H1 (cell line): ENCODE measurements at regions not wholly inside any gene's neighbourhood (a gene's known extent, or its start where the extent isn't known, plus 50 kb on each side); places are given as distances from the start of the nearest gene placed in this dataset.

Experiments used
- CTCF ChIA-PET: fragments of 300-600 bp; sonication (Branson Sonifier 250); formaldehyde crosslinking; loops from one replicate; lab custom pipeline; 2021; ENCODE audit not compliant: partially characterized antibody; lab: Charles Lee
- POLR2A ChIA-PET: fragments of 300-600 bp; sonication (Branson Sonifier 250); formaldehyde crosslinking; loops from one replicate; lab custom pipeline; 2021; ENCODE audit warnings: inconsistent platforms; ENCODE audit not compliant: partially characterized antibody; lab: Charles Lee
- DNase-seq, 2 experiments: peaks; one replicate each; pipeline versions ENCODE4 v3.0.0 to v3.0.0-alpha.2; 2010 to 2022; ENCODE audit warnings: low spot score in 2 of 2, low read depth in 1 of 2, mixed read lengths in 1 of 2
- FAIRE-seq: peaks from 2 replicates; lab custom pipeline; 2011; peaks lifted over from hg19 to GRCh38; lab: Jason Lieb, UNC
- H2AFZ ChIP-seq: 2 replicates; pipeline ENCODE4 v1.8.1; 2012; ENCODE audit warnings: low read length, inconsistent platforms
- H2AK5ac ChIP-seq: 2 replicates; pipeline ENCODE4 v1.6.1; 2013; ENCODE audit warnings: low read depth, low read length
- H2BK120ac ChIP-seq: replicated peaks from 2 replicates; pipeline ENCODE3; 2013; ENCODE audit warnings: low read depth, low read length, inconsistent platforms
- H2BK12ac ChIP-seq: 2 replicates; pipeline ENCODE4 v1.6.1; 2013; ENCODE audit warnings: low read depth, low read length
- H2BK15ac ChIP-seq: 2 replicates; pipeline ENCODE4 v1.6.1; 2013; ENCODE audit warnings: low read length
- H2BK20ac ChIP-seq: 2 replicates; pipeline ENCODE4 v1.6.1; 2013; ENCODE audit warnings: low read length
- H2BK5ac ChIP-seq: 2 replicates; pipeline ENCODE4 v1.6.1; 2013; ENCODE audit warnings: low read depth, low read length
- H3K14ac ChIP-seq: 2 replicates; pipeline ENCODE4 v1.6.1; 2013; ENCODE audit warnings: inconsistent platforms; ENCODE audit not compliant: insufficient read length
- H3K18ac ChIP-seq: 2 replicates; pipeline ENCODE4 v1.6.1; 2013; ENCODE audit warnings: low read length; ENCODE audit errors: extremely low read depth
- H3K23ac ChIP-seq: 2 replicates; pipeline ENCODE4 v1.6.1; 2013; ENCODE audit warnings: inconsistent platforms; ENCODE audit not compliant: insufficient read length
- H3K23me2 ChIP-seq: 2 replicates; pipeline ENCODE4 v1.6.1; 2013; ENCODE audit warnings: low read depth, low read length
- H3K27ac ChIP-seq: 2 replicates; pipeline ENCODE4 v1.6.1; 2011; ENCODE audit warnings: low read depth, low read length, inconsistent platforms
- H3K27me3 ChIP-seq, 4 experiments: replicated peaks in 1 of 4; 1 replicate in 1 of 4; 2 replicates in 3 of 4; pipeline versions ENCODE4 v1.6.1 to v1.8.1; 2011 to 2013; ENCODE audit warnings: low read length in 3 of 4, mild to moderate bottlenecking in 3 of 4, inconsistent platforms in 2 of 4, mixed read lengths in 2 of 4, moderate library complexity in 1 of 4; ENCODE audit not compliant: control insufficient read depth in 3 of 4, insufficient read depth in 3 of 4; ENCODE audit errors: extremely low read depth in 1 of 4
- H3K36me3 ChIP-seq, 4 experiments: 2 replicates each; pipeline versions ENCODE4 v1.6.1 to v1.8.1; 2011 to 2013; ENCODE audit warnings: mild to moderate bottlenecking in 4 of 4, low read length in 3 of 4, moderate library complexity in 2 of 4, control low read depth in 1 of 4, inconsistent platforms in 1 of 4; ENCODE audit not compliant: insufficient read depth in 4 of 4, control insufficient read depth in 2 of 4
- H3K4ac ChIP-seq: replicated peaks from 2 replicates; pipeline ENCODE3; 2013; ENCODE audit warnings: low read length, low read depth, mixed read lengths, inconsistent platforms; ENCODE audit not compliant: insufficient read length
- H3K4me1 ChIP-seq, 4 experiments: replicated peaks in 1 of 4; 1 replicate in 1 of 4; 2 replicates in 3 of 4; pipeline versions ENCODE4 v1.6.1 to v1.8.1; 2011 to 2013; ENCODE audit warnings: low read length in 3 of 4, inconsistent platforms in 2 of 4, mixed read lengths in 1 of 4; ENCODE audit not compliant: insufficient read depth in 4 of 4, control insufficient read depth in 3 of 4
- H3K4me2 ChIP-seq, 2 experiments: 2 replicates each; pipeline versions ENCODE4 v1.6.1 to v1.8.1; 2011 to 2013; ENCODE audit warnings: low read depth in 2 of 2, low read length in 2 of 2, control low read depth in 1 of 2, inconsistent platforms in 1 of 2, mild to moderate bottlenecking in 1 of 2; ENCODE audit not compliant: insufficient read depth in 1 of 2
- H3K4me3 ChIP-seq, 4 experiments: fragments of 200-600, 300-600 bp in 1 of 4; sonication (generic), shearing (Covaris generic), sonication (Bioruptor Twin) in 1 of 4; 2 replicates each; pipeline versions ENCODE4 v1.5.1 to v1.8.1; 2011 to 2016; ENCODE audit warnings: low read length in 4 of 4, low read depth in 3 of 4, control low read depth in 2 of 4, inconsistent platforms in 2 of 4, mild to moderate bottlenecking in 2 of 4, mixed read lengths in 1 of 4, moderate library complexity in 1 of 4; ENCODE audit not compliant: insufficient read depth in 2 of 4; ENCODE audit errors: extremely low read depth in 1 of 4
- H3K56ac ChIP-seq: replicated peaks from 2 replicates; pipeline ENCODE3; 2013; ENCODE audit warnings: low read depth, mild to moderate bottlenecking, mixed read lengths, low read length, inconsistent platforms; ENCODE audit not compliant: insufficient read length
- H3K79me1 ChIP-seq: 2 replicates; pipeline ENCODE4 v1.6.1; 2013; ENCODE audit warnings: low read depth, low read length, control low read depth
- H3K79me2 ChIP-seq, 2 experiments: 2 replicates each; pipeline versions ENCODE4 v1.6.1 to v1.8.1; 2012 to 2013; ENCODE audit warnings: low read length in 2 of 2, mild to moderate bottlenecking in 2 of 2, inconsistent platforms in 1 of 2; ENCODE audit not compliant: insufficient read depth in 2 of 2, control insufficient read depth in 1 of 2
- H3K9ac ChIP-seq, 4 experiments: replicated peaks in 1 of 4; 1 replicate in 1 of 4; 2 replicates in 3 of 4; pipeline versions ENCODE4 v1.6.1 to v1.8.1; 2011 to 2013; ENCODE audit warnings: low read depth in 3 of 4, low read length in 3 of 4, control low read depth in 2 of 4, mild to moderate bottlenecking in 2 of 4, moderate library complexity in 2 of 4, inconsistent platforms in 1 of 4; ENCODE audit errors: extremely low read depth in 1 of 4
- H3K9me3 ChIP-seq, 2 experiments: 2 replicates each; pipeline versions ENCODE4 v1.6.1 to v1.8.1; 2012 to 2013; ENCODE audit warnings: mild to moderate bottlenecking in 2 of 2, moderate library complexity in 2 of 2, control low read depth in 1 of 2, inconsistent platforms in 1 of 2, low read depth in 1 of 2, low read length in 1 of 2, mixed read lengths in 1 of 2; ENCODE audit not compliant: insufficient read depth in 2 of 2
- H4K20me1 ChIP-seq, 2 experiments: replicated peaks in 1 of 2; 2 replicates each; pipeline versions ENCODE3 to v1.8.1; 2011 to 2013; ENCODE audit warnings: inconsistent platforms in 2 of 2, low read length in 2 of 2, mild to moderate bottlenecking in 1 of 2; ENCODE audit not compliant: insufficient read depth in 2 of 2, control insufficient read depth in 1 of 2
- H4K5ac ChIP-seq: 2 replicates; pipeline ENCODE4 v1.6.1; 2013; ENCODE audit warnings: low read length, low read depth, mixed read lengths, inconsistent platforms; ENCODE audit not compliant: insufficient read length
- H4K8ac ChIP-seq: 2 replicates; pipeline ENCODE4 v1.8.0; 2013; ENCODE audit warnings: mild to moderate bottlenecking, moderate library complexity, low read length, inconsistent platforms; ENCODE audit not compliant: insufficient read depth; ENCODE audit errors: extremely low read depth
- H4K91ac ChIP-seq: replicated peaks from 2 replicates; pipeline ENCODE3; 2013; ENCODE audit warnings: low read length, mixed read lengths, inconsistent platforms; ENCODE audit not compliant: insufficient read length
- EGR1 ChIP-seq: IDR thresholded peaks from 2 replicates; pipeline ENCODE4 v1.6.1; 2011; ENCODE audit warnings: low read depth, low read length, borderline replicate concordance
- RNF2 ChIP-seq: fragments of 200-900, 300-1000 bp; sonication (generic); IDR thresholded peaks from 2 replicates; pipeline ENCODE4 v1.7.1; 2016; ENCODE audit warnings: borderline replicate concordance, low read depth, mild to moderate bottlenecking, antibody characterized with exemption, low read length; ENCODE audit not compliant: poor library complexity, severe bottlenecking; ENCODE audit errors: missing control alignments

- no peak overlapping the region for H2AK5ac ChIP-seq
Measured at GRCh38 chr12:24721191-24721590, 227.7 kb downstream of the BCAT1 start.

More at GRCh38 chr12:24721191-24721590, 227.7 kb downstream of the BCAT1 start:
- Histone ChIP-seq H3K23me2 (no peaks in the 10 kb centered on the region), H4K20me1 (no peaks in the 10 kb centered on the region), H3K4me1 (no peaks in the 10 kb centered on the region), H3K79me1 (no peaks in the 10 kb centered on the region), H3K9me3 (no peaks in the 10 kb centered on the region; a peak in 2 of 4 replicates), H3K79me2 (no peaks in the 10 kb centered on the region), H2AFZ (no peak overlapping the region), H3K27me3 (no peaks in the 10 kb centered on the region), H3K14ac (no peak overlapping the region), H3K4ac (no peak overlapping the region), H3K9ac (no peak overlapping the region), H3K4me3 (no peak overlapping the region), H3K4me2 (no peak overlapping the region), H4K8ac (no peak overlapping the region), H3K36me3 (no peaks in the 10 kb centered on the region), H2BK12ac (no peak overlapping the region), H2BK120ac (no peak overlapping the region), H2BK20ac (no peak overlapping the region), H4K5ac (no peak overlapping the region), H3K27ac (no peak overlapping the region), H3K56ac (no peak overlapping the region), H3K18ac (no peak overlapping the region), H4K91ac (no peak overlapping the region), H2BK5ac (no peak overlapping the region), H2BK15ac (no peak overlapping the region), H3K23ac (no peak overlapping the region)
- no peak for DNase-seq
- no peak for FAIRE-seq
- TF ChIP-seq RNF2, result no peak
- TF ChIP-seq EGR1, result no peak
- CTCF ChIA-PET, result interaction anchor here (1.4 kb wide), 1 partner anchor 10 kb away, joined by 3 read pairs; no protein-coding TSS in a partner anchor
- POLR2A ChIA-PET, result no interaction called here
